Activated naive CD8-positive, alpha-beta T cell treated with anti-CD3 and anti-CD28 coated beads, Interleukin-2, amount 50 U/mL, for 24 hours (primary cell): ENCODE measurements at regions not wholly inside any gene's neighbourhood (a gene's known extent, or its start where the extent isn't known, plus 50 kb on each side); places are given as distances from the start of the nearest gene placed in this dataset.

Experiments used
- ATAC-seq: fragments of 150-1000 bp; cut with Tn5 transposase; one replicate; pipeline ENCODE4 v1.10.0; 2021
- DNase-seq: peaks from one replicate; pipeline ENCODE4 v3.0.0; 2021
- H3K27ac Mint-ChIP-seq: one replicate; pipeline ENCODE4 v1.8.0; 2021; ENCODE audit warnings: mild to moderate bottlenecking, mixed read lengths
- H3K27me3 Mint-ChIP-seq: one replicate; pipeline ENCODE4 v1.8.0; 2021; ENCODE audit warnings: mixed read lengths
- H3K36me3 Mint-ChIP-seq: one replicate; pipeline ENCODE4 v1.8.0; 2021; ENCODE audit warnings: low read depth, mixed read lengths
- H3K4me1 Mint-ChIP-seq: one replicate; pipeline ENCODE4 v1.8.0; 2021; ENCODE audit warnings: mixed read lengths
- H3K4me3 Mint-ChIP-seq: one replicate; pipeline ENCODE4 v1.8.0; 2021; ENCODE audit warnings: mild to moderate bottlenecking, moderate library complexity, mixed read lengths
- H3K9me3 Mint-ChIP-seq: one replicate; pipeline ENCODE4 v1.8.0; 2021; ENCODE audit warnings: mixed read lengths

- no peaks in the 10 kb centered on the region for H3K36me3 Mint-ChIP-seq
- no peak overlapping the region for H3K27ac Mint-ChIP-seq
- ATAC-seq = no peak
- no peaks in the 10 kb centered on the region for H3K4me1 Mint-ChIP-seq
- DNase-seq = no peak
- H3K9me3 Mint-ChIP-seq = no peaks in the 10 kb centered on the region
- no peak overlapping the region for H3K4me3 Mint-ChIP-seq
- H3K27me3 Mint-ChIP-seq = peaks cover 4% of the 10 kb centered on the region
Measured at GRCh38 chr5:173475780-173476179, 140.7 kb downstream of the BOD1 start.

- Mint-ChIP-seq H3K36me3 (no peaks in the 10 kb centered on the region), H3K4me3 (no peak overlapping the region), H3K9me3 (no peaks in the 10 kb centered on the region), H3K27ac (no peak overlapping the region), H3K4me1 (no peaks in the 10 kb centered on the region), H3K27me3 (peaks cover 4% of the 10 kb centered on the region)
- ATAC-seq (no peak), DNase-seq (no peak)
Measured at GRCh38 chr5:173474881-173475287, 141.6 kb downstream of the BOD1 start.

GRCh38 chr5:173473288-173473687 is 143.2 kb downstream of the BOD1 start:
- ATAC-seq = no peak
- Mint-ChIP-seq H3K27ac (no peak overlapping the region), H3K4me1 (no peaks in the 10 kb centered on the region), H3K36me3 (no peaks in the 10 kb centered on the region), H3K4me3 (no peak overlapping the region), H3K9me3 (no peaks in the 10 kb centered on the region), H3K27me3 (peaks cover 4% of the 10 kb centered on the region)
- DNase-seq = no peak

GRCh38 chr5:173472784-173473278 is 143.6 kb downstream of the BOD1 start:
- H3K9me3 Mint-ChIP-seq = no peaks in the 10 kb centered on the region
- H3K27me3 Mint-ChIP-seq = peaks cover 4% of the 10 kb centered on the region
- H3K27ac Mint-ChIP-seq = no peak overlapping the region
- no peak overlapping the region for H3K4me3 Mint-ChIP-seq
- no peaks in the 10 kb centered on the region for H3K4me1 Mint-ChIP-seq
- no peak for ATAC-seq
- no peak for DNase-seq
- H3K36me3 Mint-ChIP-seq = no peaks in the 10 kb centered on the region

GRCh38 chr5:173472164-173472563 is 143.9 kb upstream of the STC2 start:
- H3K27me3 Mint-ChIP-seq = peaks cover 4% of the 10 kb centered on the region
- no peaks in the 10 kb centered on the region for H3K9me3 Mint-ChIP-seq
- DNase-seq (no peak), ATAC-seq (no peak)
- no peak overlapping the region for H3K27ac Mint-ChIP-seq
- H3K36me3 Mint-ChIP-seq = no peaks in the 10 kb centered on the region
- no peak overlapping the region for H3K4me3 Mint-ChIP-seq
- H3K4me1 Mint-ChIP-seq = no peaks in the 10 kb centered on the region

GRCh38 chr5:173468821-173469251 is 140.6 kb upstream of the STC2 start:
- Mint-ChIP-seq H3K4me1 (no peaks in the 10 kb centered on the region), H3K4me3 (no peak overlapping the region), H3K27me3 (peaks cover 4% of the 10 kb centered on the region), H3K9me3 (no peaks in the 10 kb centered on the region), H3K27ac (no peak overlapping the region), H3K36me3 (no peaks in the 10 kb centered on the region)
- DNase-seq (no peak), ATAC-seq (no peak)

- ATAC-seq (no peak), DNase-seq (no peak)
- Mint-ChIP-seq H3K9me3 (no peaks in the 10 kb centered on the region), H3K4me1 (no peaks in the 10 kb centered on the region), H3K36me3 (no peaks in the 10 kb centered on the region), H3K4me3 (no peak overlapping the region), H3K27ac (no peak overlapping the region), H3K27me3 (no peaks in the 10 kb centered on the region)
Measured at GRCh38 chr5:173466227-173466626, 138.0 kb upstream of the STC2 start.

GRCh38 chr5:173464813-173465212 is 136.6 kb upstream of the STC2 start:
- Mint-ChIP-seq H3K9me3 (no peaks in the 10 kb centered on the region), H3K36me3 (no peaks in the 10 kb centered on the region), H3K27me3 (peaks cover 3% of the 10 kb centered on the region), H3K27ac (no peak overlapping the region), H3K4me3 (no peak overlapping the region), H3K4me1 (no peaks in the 10 kb centered on the region)
- ATAC-seq = no peak
- DNase-seq = no peak

GRCh38 chr5:173463207-173463606 is 135.0 kb upstream of the STC2 start:
- DNase-seq = no peak
- Mint-ChIP-seq H3K9me3 (no peaks in the 10 kb centered on the region), H3K27ac (no peak overlapping the region), H3K4me1 (no peaks in the 10 kb centered on the region), H3K27me3 (peaks cover 3% of the 10 kb centered on the region), H3K36me3 (no peaks in the 10 kb centered on the region), H3K4me3 (no peak overlapping the region)
- no peak for ATAC-seq

- DNase-seq = no peak
- H3K9me3 Mint-ChIP-seq = no peaks in the 10 kb centered on the region
- peaks cover 8% of the 10 kb centered on the region for H3K27me3 Mint-ChIP-seq
Measured at GRCh38 chr5:173458828-173459609, 130.8 kb upstream of the STC2 start.

GRCh38 chr5:173457482-173457881 is 129.3 kb upstream of the STC2 start:
- DNase-seq (no peak), ATAC-seq (no peak)
- Mint-ChIP-seq H3K27ac (no peak overlapping the region), H3K36me3 (no peaks in the 10 kb centered on the region), H3K27me3 (peaks cover 8% of the 10 kb centered on the region), H3K4me1 (no peaks in the 10 kb centered on the region), H3K4me3 (no peak overlapping the region), H3K9me3 (no peaks in the 10 kb centered on the region)

More at GRCh38 chr5:173458828-173459609, 130.8 kb upstream of the STC2 start:
- no peaks in the 10 kb centered on the region for H3K4me1 Mint-ChIP-seq
- no peak overlapping the region for H3K27ac Mint-ChIP-seq
- no peak overlapping the region for H3K4me3 Mint-ChIP-seq
- no peaks in the 10 kb centered on the region for H3K36me3 Mint-ChIP-seq
- no peak for ATAC-seq

- Mint-ChIP-seq H3K36me3 (no peaks in the 10 kb centered on the region), H3K27ac (no peak overlapping the region), H3K4me1 (no peaks in the 10 kb centered on the region), H3K4me3 (no peak overlapping the region), H3K27me3 (peaks cover 8% of the 10 kb centered on the region), H3K9me3 (no peaks in the 10 kb centered on the region)
- DNase-seq (no peak), ATAC-seq (peak; percentile 18)
Measured at GRCh38 chr5:173456751-173457171, 128.5 kb upstream of the STC2 start.

GRCh38 chr5:173456181-173456580 is 128.0 kb upstream of the STC2 start:
- H3K4me1 Mint-ChIP-seq = no peaks in the 10 kb centered on the region
- no peaks in the 10 kb centered on the region for H3K9me3 Mint-ChIP-seq
- H3K36me3 Mint-ChIP-seq = no peaks in the 10 kb centered on the region
- ATAC-seq = no peak
- DNase-seq = no peak
- no peak overlapping the region for H3K27ac Mint-ChIP-seq
- no peak overlapping the region for H3K4me3 Mint-ChIP-seq
- peaks cover 8% of the 10 kb centered on the region for H3K27me3 Mint-ChIP-seq

GRCh38 chr5:173455599-173455957 is 127.4 kb upstream of the STC2 start:
- Mint-ChIP-seq H3K27ac (no peak overlapping the region), H3K36me3 (no peaks in the 10 kb centered on the region), H3K27me3 (peaks cover 6% of the 10 kb centered on the region), H3K4me1 (no peaks in the 10 kb centered on the region), H3K4me3 (no peak overlapping the region), H3K9me3 (no peaks in the 10 kb centered on the region)
- no peak for DNase-seq
- no peak for ATAC-seq

GRCh38 chr5:173454736-173455598 is 126.8 kb upstream of the STC2 start:
- Mint-ChIP-seq H3K27me3 (peaks cover 5% of the 10 kb centered on the region), H3K4me3 (no peak overlapping the region), H3K9me3 (no peaks in the 10 kb centered on the region), H3K36me3 (no peaks in the 10 kb centered on the region), H3K27ac (no peak overlapping the region), H3K4me1 (no peaks in the 10 kb centered on the region)
- DNase-seq (no peak), ATAC-seq (no peak)
